ENCODE measurements at regions not wholly inside any gene's neighbourhood (a gene's known extent, or its start where the extent isn't known, plus 50 kb on each side); places are given as distances from the start of the nearest gene placed in this dataset.
"Not testable (repeated sequence)": the region's sequence is repeated elsewhere in the genome, so short reads cannot be mapped to it uniquely, and the experiment has no call there.

GRCh38 chr20:12936524-12936923 is 72.2 kb upstream of the SPTLC3 start:
- peaks cover 3% of the 10 kb centered on the region for H3K27me3 Mint-ChIP-seq (ENCODE audit: low read depth)
- no peaks in the 10 kb centered on the region for H3K9me3 Mint-ChIP-seq
- H3K36me3 Mint-ChIP-seq (ENCODE audit: low read depth), result no peaks in the 10 kb centered on the region
- H3K4me1 Mint-ChIP-seq (ENCODE audit: low read depth), result peaks cover 3% of the 10 kb centered on the region
- H3K27ac Mint-ChIP-seq, result no peak overlapping the region
- H3K4me3 Mint-ChIP-seq, result no peak overlapping the region
- DNase-seq (ENCODE audit: low spot score), result no peak

DNA sequence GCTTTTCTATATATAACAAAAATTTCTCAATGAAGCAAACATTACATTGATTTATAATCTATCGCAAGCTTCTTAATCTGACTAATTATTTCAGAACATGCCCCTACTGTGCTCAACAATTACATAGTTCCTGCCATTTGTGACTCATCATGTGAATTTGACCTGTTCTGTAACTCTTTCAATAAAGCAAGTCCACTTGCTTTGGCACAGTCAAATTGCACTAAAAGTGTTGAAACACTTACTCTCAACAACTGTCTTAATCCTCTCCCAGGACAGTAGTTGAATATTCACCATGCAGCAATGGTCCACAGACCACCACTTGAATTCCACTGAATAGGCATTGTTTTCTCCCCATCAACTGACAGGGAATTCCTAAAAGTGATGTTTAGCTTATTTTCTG is 67.7 kb upstream of the SPTLC3 start:
- no peak overlapping the region for H3K27ac Mint-ChIP-seq
- H3K36me3 Mint-ChIP-seq (ENCODE audit: low read depth), result no peaks in the 10 kb centered on the region
- no peak for DNase-seq (ENCODE audit: low spot score)

DNA sequence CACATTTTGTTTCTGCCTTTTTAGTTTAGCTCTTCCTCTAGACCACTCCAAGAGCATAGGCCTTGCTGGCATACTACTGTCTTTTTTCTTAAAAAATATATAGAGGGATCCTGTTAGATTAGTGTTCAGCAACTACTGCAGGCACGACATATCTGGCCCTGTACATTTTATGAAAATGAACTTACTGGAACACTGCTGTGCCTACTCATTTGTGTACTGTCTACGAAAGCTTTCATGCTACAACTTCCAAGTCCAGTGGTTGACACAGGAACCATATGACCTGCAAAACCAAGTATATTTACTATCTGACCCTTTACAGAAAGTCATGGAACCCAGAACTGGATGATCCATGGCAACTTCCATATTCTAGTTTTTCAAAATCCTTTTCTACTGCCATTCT is 66.6 kb upstream of the SPTLC3 start:
- H3K27ac Mint-ChIP-seq, result no peak overlapping the region
- no peak overlapping the region for H3K4me3 Mint-ChIP-seq
- peaks cover 6% of the 10 kb centered on the region for H3K27me3 Mint-ChIP-seq (ENCODE audit: low read depth)
- H3K9me3 Mint-ChIP-seq, result no peaks in the 10 kb centered on the region
- no peaks in the 10 kb centered on the region for H3K4me1 Mint-ChIP-seq (ENCODE audit: low read depth)
- no peak for DNase-seq (ENCODE audit: low spot score)
- H3K36me3 Mint-ChIP-seq (ENCODE audit: low read depth), result no peaks in the 10 kb centered on the region

More for the DNA sequence above, 67.7 kb upstream of the SPTLC3 start:
- Mint-ChIP-seq H3K4me3 (no peak overlapping the region), H3K27me3 (ENCODE audit: low read depth) (peaks cover 3% of the 10 kb centered on the region), H3K9me3 (no peaks in the 10 kb centered on the region), H3K4me1 (ENCODE audit: low read depth) (peaks cover 3% of the 10 kb centered on the region)

- H3K4me3 Mint-ChIP-seq, result no peak overlapping the region
- no peak overlapping the region for H3K27ac Mint-ChIP-seq
- peaks cover 6% of the 10 kb centered on the region for H3K27me3 Mint-ChIP-seq (ENCODE audit: low read depth)
- DNase-seq (ENCODE audit: low spot score), result no peak
- H3K36me3 Mint-ChIP-seq (ENCODE audit: low read depth), result no peaks in the 10 kb centered on the region
- H3K9me3 Mint-ChIP-seq, result no peaks in the 10 kb centered on the region
- H3K4me1 Mint-ChIP-seq (ENCODE audit: low read depth), result no peaks in the 10 kb centered on the region
These were observed 62.0 kb upstream of the SPTLC3 start for GRCh38 chr20:12946789-12947188.

GRCh38 chr20:12947691-12948090 is 61.1 kb upstream of the SPTLC3 start:
- Mint-ChIP-seq H3K27me3 (ENCODE audit: low read depth) (peaks cover 6% of the 10 kb centered on the region), H3K36me3 (ENCODE audit: low read depth) (no peaks in the 10 kb centered on the region), H3K9me3 (no peaks in the 10 kb centered on the region), H3K4me1 (ENCODE audit: low read depth) (no peaks in the 10 kb centered on the region), H3K4me3 (no peak overlapping the region), H3K27ac (no peak overlapping the region)
- no peak for DNase-seq (ENCODE audit: low spot score)

- no peaks in the 10 kb centered on the region for H3K9me3 Mint-ChIP-seq
- H3K36me3 Mint-ChIP-seq (ENCODE audit: low read depth), result no peaks in the 10 kb centered on the region
- peaks cover 6% of the 10 kb centered on the region for H3K27me3 Mint-ChIP-seq (ENCODE audit: low read depth)
- no peak for DNase-seq (ENCODE audit: low spot score)
- H3K4me3 Mint-ChIP-seq, result no peak overlapping the region
- no peak overlapping the region for H3K27ac Mint-ChIP-seq
- H3K4me1 Mint-ChIP-seq (ENCODE audit: low read depth), result no peaks in the 10 kb centered on the region
These were observed 59.3 kb upstream of the SPTLC3 start for GRCh38 chr20:12949429-12949980.

DNA sequence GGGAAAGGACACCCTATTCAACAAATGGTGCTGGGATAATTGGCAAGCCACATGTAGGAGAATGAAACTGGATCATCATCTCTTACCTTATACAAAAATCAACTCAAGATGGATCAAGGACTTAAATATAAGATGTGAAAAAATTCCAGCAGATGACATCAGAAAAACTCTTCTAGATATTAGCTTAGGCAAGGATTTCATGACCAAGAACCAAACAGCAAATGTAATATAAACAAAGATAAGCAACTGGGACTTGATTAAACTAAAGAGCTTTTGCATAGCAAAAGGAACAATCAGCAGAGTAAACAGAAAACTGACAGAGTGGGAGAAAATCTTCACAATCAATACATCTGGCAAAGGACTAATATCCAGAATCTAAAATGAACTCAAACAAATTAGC is 54.5 kb upstream of the SPTLC3 start:
- H3K27me3 Mint-ChIP-seq (ENCODE audit: low read depth); H3K9me3 Mint-ChIP-seq; DNase-seq (ENCODE audit: low spot score); H3K4me3 Mint-ChIP-seq; H3K4me1 Mint-ChIP-seq (ENCODE audit: low read depth); H3K27ac Mint-ChIP-seq; H3K36me3 Mint-ChIP-seq (ENCODE audit: low read depth): not testable (repeated sequence)

DNA sequence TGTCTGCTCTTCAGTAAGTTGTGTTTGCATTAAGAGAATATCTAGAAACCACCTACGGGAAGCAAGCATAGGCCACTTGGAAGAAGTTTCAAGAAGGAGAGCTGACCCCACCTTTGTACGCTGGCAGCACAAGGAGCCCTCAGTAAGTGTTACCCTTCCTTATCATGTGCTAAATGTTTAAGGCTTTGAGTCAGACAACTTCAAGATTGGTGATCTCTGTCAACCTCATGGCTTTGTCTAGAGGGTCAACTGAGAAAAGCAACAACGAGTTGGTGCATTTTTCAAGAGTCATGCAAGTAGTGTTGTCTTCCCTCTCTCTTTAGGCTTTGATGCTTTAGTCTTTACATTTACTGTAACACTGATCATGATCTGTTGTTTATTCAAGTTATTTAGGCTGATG is 53.2 kb upstream of the SPTLC3 start:
- no peak for DNase-seq (ENCODE audit: low spot score)
- Mint-ChIP-seq H3K36me3 (ENCODE audit: low read depth) (no peaks in the 10 kb centered on the region), H3K27ac (no peak overlapping the region), H3K4me3 (no peak overlapping the region), H3K27me3 (ENCODE audit: low read depth) (peaks cover 2% of the 10 kb centered on the region), H3K9me3 (no peaks in the 10 kb centered on the region), H3K4me1 (ENCODE audit: low read depth) (no peaks in the 10 kb centered on the region)

DNA sequence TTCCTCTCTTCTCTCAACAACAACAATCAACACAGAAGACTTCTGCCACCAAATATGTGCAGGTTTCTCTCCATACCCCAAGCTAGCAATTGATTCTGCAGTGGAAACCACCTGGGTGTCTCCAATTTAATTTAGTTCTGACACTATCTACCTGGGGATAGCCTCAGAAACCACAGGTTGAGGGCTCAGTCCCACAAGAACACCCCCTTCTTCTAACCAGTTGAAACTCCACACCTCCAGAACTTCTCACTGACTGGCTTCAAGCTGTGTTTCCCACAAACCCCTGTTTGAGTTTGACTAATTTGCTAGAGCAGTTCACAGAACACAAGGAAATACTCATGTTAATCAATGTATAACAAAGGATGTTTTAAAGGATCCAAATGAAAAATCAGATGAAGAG is 52.5 kb upstream of the SPTLC3 start:
- no peak for DNase-seq (ENCODE audit: low spot score)
- H3K27me3 Mint-ChIP-seq (ENCODE audit: low read depth), result peaks cover 2% of the 10 kb centered on the region
- H3K27ac Mint-ChIP-seq, result no peak overlapping the region
- H3K4me1 Mint-ChIP-seq (ENCODE audit: low read depth), result no peaks in the 10 kb centered on the region
- no peaks in the 10 kb centered on the region for H3K36me3 Mint-ChIP-seq (ENCODE audit: low read depth)
- no peak overlapping the region for H3K4me3 Mint-ChIP-seq
- H3K9me3 Mint-ChIP-seq, result no peaks in the 10 kb centered on the region

GRCh38 chr20:12957968-12958367 is 50.8 kb upstream of the SPTLC3 start:
- peaks cover 5% of the 10 kb centered on the region for H3K27me3 Mint-ChIP-seq (ENCODE audit: low read depth)
- no peaks in the 10 kb centered on the region for H3K9me3 Mint-ChIP-seq
- no peak for DNase-seq (ENCODE audit: low spot score)
- no peak overlapping the region for H3K27ac Mint-ChIP-seq
- no peaks in the 10 kb centered on the region for H3K4me1 Mint-ChIP-seq (ENCODE audit: low read depth)
- no peaks in the 10 kb centered on the region for H3K36me3 Mint-ChIP-seq (ENCODE audit: low read depth)
- H3K4me3 Mint-ChIP-seq, result no peak overlapping the region
